B cell (primary cell): ENCODE measurements at regions not wholly inside any gene's neighbourhood (a gene's known extent, or its start where the extent isn't known, plus 50 kb on each side); places are given as distances from the start of the nearest gene placed in this dataset.

Source experiments
- ATAC-seq: fragments of 200-7000 bp; cut with Tn5 transposase; one replicate; pipeline ENCODE4 v1.10.0; 2021; ENCODE audit warnings: low read depth, mild to moderate bottlenecking, moderate number of reproducible peaks, moderate library complexity
- CTCF ChIA-PET: fragments of 350-600 bp; sonication (Branson Sonifier 250); formaldehyde crosslinking; loops from one replicate; lab custom pipeline; 2021; ENCODE audit warnings: antibody characterized with exemption, inconsistent platforms; lab: Charles Lee
- POLR2A ChIA-PET: fragments of 350-600 bp; sonication (Branson Sonifier 250); formaldehyde crosslinking; loops from one replicate; lab custom pipeline; 2021; ENCODE audit warnings: antibody characterized with exemption; lab: Charles Lee
- DNase-seq: peaks from one replicate; pipeline ENCODE4 v3.0.0; 2013
- H2AFZ ChIP-seq: 2 replicates; pipeline ENCODE4 v1.6.1; 2012; ENCODE audit warnings: mild to moderate bottlenecking, low read depth, low read length; ENCODE audit not compliant: insufficient read depth, poor library complexity, severe bottlenecking
- H3K27ac ChIP-seq, 2 donors: 1 replicate in 1 of 2; 2 replicates in 1 of 2; pipeline ENCODE4 v1.5.1; 2012 to 2013; ENCODE audit warnings: low read length in 2 of 2, mild to moderate bottlenecking in 2 of 2, moderate library complexity in 1 of 2
- H3K27me3 ChIP-seq, 4 experiments: fragments of 200-600 bp in 1 of 4; sonication (generic) in 1 of 4; replicated peaks in 1 of 4; 1 replicate in 2 of 4; 2 replicates in 2 of 4; pipeline versions ENCODE4 v1.6.1 to v1.7.0; 2013 to 2016; ENCODE audit warnings: low read length in 3 of 4, mild to moderate bottlenecking in 2 of 4, mixed read lengths in 1 of 4, moderate library complexity in 1 of 4; ENCODE audit not compliant: insufficient read depth in 4 of 4, control insufficient read depth in 3 of 4; ENCODE audit errors: control extremely low read depth in 1 of 4
- H3K36me3 ChIP-seq, 2 experiments: replicated peaks in 1 of 2; 1 replicate in 1 of 2; 2 replicates in 1 of 2; pipeline versions ENCODE4 v1.6.1 to v1.7.1; 2013; ENCODE audit warnings: low read length in 1 of 2; ENCODE audit not compliant: insufficient read depth in 2 of 2, control insufficient read depth in 1 of 2; ENCODE audit errors: control extremely low read depth in 1 of 2, extremely low read depth in 1 of 2
- H3K4me1 ChIP-seq, 2 donors: fragments of 200-600 bp in 1 of 2; sonication (generic) in 1 of 2; 1 replicate in 1 of 2; 2 replicates in 1 of 2; pipeline versions ENCODE4 v1.5.1 to v1.6.1; 2013 to 2017; ENCODE audit warnings: low read length in 2 of 2; ENCODE audit not compliant: control insufficient read depth in 2 of 2, insufficient read depth in 2 of 2
- H3K4me2 ChIP-seq: replicated peaks from 2 replicates; pipeline ENCODE3; 2012; ENCODE audit warnings: mild to moderate bottlenecking, low read depth, low read length; ENCODE audit not compliant: poor library complexity, severe bottlenecking
- H3K4me3 ChIP-seq, 5 experiments: fragments of 200-600 bp in 1 of 5; sonication (generic) in 1 of 5; 1 replicate in 3 of 5; 2 replicates in 2 of 5; pipeline versions ENCODE4 v1.5.1 to v1.7.0; 2011 to 2016; ENCODE audit warnings: low read length in 4 of 5, mild to moderate bottlenecking in 4 of 5, low read depth in 2 of 5, control low read depth in 1 of 5, moderate library complexity in 1 of 5; ENCODE audit not compliant: insufficient read depth in 1 of 5; ENCODE audit errors: control extremely low read depth in 1 of 5, extremely low read depth in 1 of 5
- H3K79me2 ChIP-seq: fragments of 200-600 bp; sonication (generic); one replicate; pipeline ENCODE4 v1.6.0; 2016; ENCODE audit warnings: low read length; ENCODE audit not compliant: control insufficient read depth, insufficient read depth
- H3K9ac ChIP-seq: fragments of 200-600 bp; sonication (generic); 2 replicates; pipeline ENCODE4 v1.6.1; 2017; ENCODE audit warnings: mild to moderate bottlenecking, low read length, moderate library complexity
- H3K9me3 ChIP-seq, 3 donors: one replicate each; pipeline versions ENCODE4 v1.6.1 to v1.7.1; 2013; ENCODE audit warnings: low read length in 2 of 3; ENCODE audit not compliant: control insufficient read depth in 2 of 3, insufficient read depth in 1 of 3; ENCODE audit errors: control extremely low read depth in 1 of 3
- H4K20me1 ChIP-seq: 2 replicates; pipeline ENCODE4 v1.6.0; 2012; ENCODE audit warnings: mild to moderate bottlenecking, low read length; ENCODE audit not compliant: insufficient read depth, control insufficient read depth, poor library complexity, severe bottlenecking
- H3K27ac Mint-ChIP-seq: one replicate; pipeline ENCODE4 v1.8.0; 2021; ENCODE audit warnings: mixed read lengths
- H3K27me3 Mint-ChIP-seq: one replicate; pipeline ENCODE4 v1.8.0; 2021; ENCODE audit warnings: mixed read lengths
- H3K4me1 Mint-ChIP-seq: one replicate; pipeline ENCODE4 v1.8.0; 2021; ENCODE audit warnings: mixed read lengths
- H3K4me3 Mint-ChIP-seq: one replicate; pipeline ENCODE4 v1.8.0; 2021; ENCODE audit warnings: mixed read lengths
- H3K9me3 Mint-ChIP-seq: one replicate; pipeline ENCODE4 v1.8.0; 2022; ENCODE audit warnings: mixed read lengths; ENCODE audit not compliant: insufficient read depth
- EZH2 ChIP-seq: IDR thresholded peaks from 2 replicates; pipeline ENCODE4 v1.6.1; 2012; ENCODE audit warnings: borderline replicate concordance, low read depth, mild to moderate bottlenecking, moderate library complexity, low read length; ENCODE audit not compliant: insufficient read depth, poor library complexity, severe bottlenecking
- WGBS: methylation state at CpG from one replicate; pipeline ENCODE4 v1.1.5; 2013; ENCODE audit warnings: missing lambda C conversion rate; ENCODE audit not compliant: insufficient coverage; 5-methylcytosine and 5-hydroxymethylcytosine counted together
- intact Hi-C: fragments of 100-400 bp; cut with micrococcal nuclease; formaldehyde crosslinking; loops from one replicate; pipeline ENCODE4 v1.10.0; 2022
- TF ChIP-seq, protein P1 (sequence below): fragments of 200-600 bp; IDR thresholded peaks from one replicate; pipeline ENCODE4 v1.8.0; 2022; ENCODE audit warnings: antibody characterized with exemption, mild to moderate bottlenecking

DNA sequence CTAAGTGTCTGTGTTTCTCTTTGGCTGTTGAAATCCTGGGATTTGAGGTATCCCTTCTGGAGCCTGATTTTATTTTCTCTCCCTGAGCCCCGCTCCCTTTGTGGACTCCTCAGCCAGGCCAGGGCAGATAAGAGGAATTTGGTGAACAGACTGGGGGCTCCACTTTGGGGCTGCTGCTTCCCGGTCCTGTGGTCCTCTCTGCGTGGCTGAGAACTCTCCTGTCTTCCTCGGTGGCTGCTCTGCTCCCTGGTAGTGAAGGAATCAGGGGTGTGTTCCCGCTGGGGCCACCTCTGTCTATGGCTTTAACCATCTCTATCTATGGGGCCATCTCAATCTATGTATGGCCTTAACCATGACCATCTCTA, 71.7 kb upstream of the SH3PXD2B start:
- H3K27me3 Mint-ChIP-seq, result peaks cover 27% of the 10 kb centered on the region
- H3K4me3 ChIP-seq, result no peak overlapping the region
- no peak overlapping the region for H2AFZ ChIP-seq
- peaks cover 0 to 5% (median 0%) of the 10 kb centered on the region in 4 experiments for H3K27me3 ChIP-seq
- ChIA-PET POLR2A (no interaction called here), CTCF (no interaction called here)
- H3K36me3 ChIP-seq, result no peaks in the 10 kb centered on the region
- intact Hi-C loops, result no loop called here
- no peak overlapping the region for H3K27ac ChIP-seq
- no peaks in the 10 kb centered on the region for H3K4me1 Mint-ChIP-seq
- no peak overlapping the region for H3K4me2 ChIP-seq
- no peak overlapping the region for H3K9ac ChIP-seq
- H3K9me3 ChIP-seq, result peaks cover 0 to 19% (median 0%) of the 10 kb centered on the region in 3 donors
- H3K4me1 ChIP-seq, result no peaks in the 10 kb centered on the region
- H3K79me2 ChIP-seq, result no peaks in the 10 kb centered on the region
- no peaks in the 10 kb centered on the region for H4K20me1 ChIP-seq
- H3K27ac Mint-ChIP-seq, result no peak overlapping the region
- DNase-seq (no peak), ATAC-seq (no peak)
- H3K4me3 Mint-ChIP-seq, result no peak overlapping the region
- TF ChIP-seq, protein P1, sequence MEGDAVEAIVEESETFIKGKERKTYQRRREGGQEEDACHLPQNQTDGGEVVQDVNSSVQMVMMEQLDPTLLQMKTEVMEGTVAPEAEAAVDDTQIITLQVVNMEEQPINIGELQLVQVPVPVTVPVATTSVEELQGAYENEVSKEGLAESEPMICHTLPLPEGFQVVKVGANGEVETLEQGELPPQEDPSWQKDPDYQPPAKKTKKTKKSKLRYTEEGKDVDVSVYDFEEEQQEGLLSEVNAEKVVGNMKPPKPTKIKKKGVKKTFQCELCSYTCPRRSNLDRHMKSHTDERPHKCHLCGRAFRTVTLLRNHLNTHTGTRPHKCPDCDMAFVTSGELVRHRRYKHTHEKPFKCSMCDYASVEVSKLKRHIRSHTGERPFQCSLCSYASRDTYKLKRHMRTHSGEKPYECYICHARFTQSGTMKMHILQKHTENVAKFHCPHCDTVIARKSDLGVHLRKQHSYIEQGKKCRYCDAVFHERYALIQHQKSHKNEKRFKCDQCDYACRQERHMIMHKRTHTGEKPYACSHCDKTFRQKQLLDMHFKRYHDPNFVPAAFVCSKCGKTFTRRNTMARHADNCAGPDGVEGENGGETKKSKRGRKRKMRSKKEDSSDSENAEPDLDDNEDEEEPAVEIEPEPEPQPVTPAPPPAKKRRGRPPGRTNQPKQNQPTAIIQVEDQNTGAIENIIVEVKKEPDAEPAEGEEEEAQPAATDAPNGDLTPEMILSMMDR, result no peak
- no peak for TF ChIP-seq EZH2
- peaks cover 4% of the 10 kb centered on the region for H3K9me3 Mint-ChIP-seq
- 94% methylated on average over 5 of the region's 5 CpGs for WGBS

DNA sequence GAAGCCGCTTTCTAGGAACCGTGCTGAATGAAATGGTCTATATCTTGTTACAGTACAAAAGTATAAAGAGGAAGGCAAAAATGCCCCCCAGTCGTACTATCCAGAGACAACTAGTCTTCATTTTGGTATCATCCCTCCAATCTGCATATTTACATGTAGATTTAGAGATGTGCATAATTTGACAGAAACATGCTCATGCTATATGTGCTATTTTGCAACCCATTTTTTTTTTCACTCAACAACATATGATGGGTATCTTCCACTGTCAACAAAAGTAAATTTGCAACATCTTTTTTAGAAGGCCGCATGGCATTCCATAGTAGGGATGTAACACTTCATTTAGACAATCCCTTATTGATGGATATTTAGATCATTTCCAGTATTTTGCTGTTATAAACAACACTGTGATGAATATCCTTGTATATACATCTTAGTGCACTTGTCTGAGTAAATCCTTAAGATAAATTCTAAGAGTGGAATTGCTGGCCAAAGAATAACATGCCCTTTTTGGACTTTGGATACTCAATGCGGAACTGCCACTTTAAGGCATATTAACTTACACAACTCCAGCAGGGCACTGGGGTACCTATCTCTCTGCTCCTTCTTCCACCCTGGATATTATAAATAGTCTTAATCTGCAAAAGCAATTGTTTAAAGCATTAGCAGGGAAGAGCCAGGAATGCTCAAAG, 71.1 kb upstream of the SH3PXD2B start:
- WGBS, result no CpG with 5 or more reads among the region's 5 CpGs
- H2AFZ ChIP-seq, result no peak overlapping the region
- H3K4me1 ChIP-seq, result no peaks in the 10 kb centered on the region
- H3K27me3 ChIP-seq, result peaks cover 0 to 5% (median 0%) of the 10 kb centered on the region in 4 experiments
- H3K4me3 ChIP-seq, result no peak overlapping the region
- no peaks in the 10 kb centered on the region for H3K36me3 ChIP-seq
- no peaks in the 10 kb centered on the region for H3K4me1 Mint-ChIP-seq
- H3K27ac ChIP-seq, result no peak overlapping the region
- TF ChIP-seq, protein P1, result no peak
- no peak for TF ChIP-seq EZH2
- H3K27ac Mint-ChIP-seq, result no peak overlapping the region
- peaks cover 8% of the 10 kb centered on the region for H3K9me3 Mint-ChIP-seq
- H3K4me2 ChIP-seq, result no peak overlapping the region
- POLR2A ChIA-PET, result no interaction called here
- CTCF ChIA-PET, result no interaction called here
- no peak for ATAC-seq
- H3K9ac ChIP-seq, result no peak overlapping the region
- no peaks in the 10 kb centered on the region for H4K20me1 ChIP-seq
- no peak overlapping the region for H3K4me3 Mint-ChIP-seq
- no peak for DNase-seq
- intact Hi-C loops, result no loop called here
- H3K27me3 Mint-ChIP-seq, result peaks cover 27% of the 10 kb centered on the region
- H3K9me3 ChIP-seq, result peaks cover 0 to 19% (median 0%) of the 10 kb centered on the region in 3 donors
- H3K79me2 ChIP-seq, result no peaks in the 10 kb centered on the region
